ENCODE measurements at regions not wholly inside any gene's neighbourhood (a gene's known extent, or its start where the extent isn't known, plus 50 kb on each side); places are given as distances from the start of the nearest gene placed in this dataset.
"Not testable (repeated sequence)": the region's sequence is repeated elsewhere in the genome, so short reads cannot be mapped to it uniquely, and the experiment has no call there.

DNA sequence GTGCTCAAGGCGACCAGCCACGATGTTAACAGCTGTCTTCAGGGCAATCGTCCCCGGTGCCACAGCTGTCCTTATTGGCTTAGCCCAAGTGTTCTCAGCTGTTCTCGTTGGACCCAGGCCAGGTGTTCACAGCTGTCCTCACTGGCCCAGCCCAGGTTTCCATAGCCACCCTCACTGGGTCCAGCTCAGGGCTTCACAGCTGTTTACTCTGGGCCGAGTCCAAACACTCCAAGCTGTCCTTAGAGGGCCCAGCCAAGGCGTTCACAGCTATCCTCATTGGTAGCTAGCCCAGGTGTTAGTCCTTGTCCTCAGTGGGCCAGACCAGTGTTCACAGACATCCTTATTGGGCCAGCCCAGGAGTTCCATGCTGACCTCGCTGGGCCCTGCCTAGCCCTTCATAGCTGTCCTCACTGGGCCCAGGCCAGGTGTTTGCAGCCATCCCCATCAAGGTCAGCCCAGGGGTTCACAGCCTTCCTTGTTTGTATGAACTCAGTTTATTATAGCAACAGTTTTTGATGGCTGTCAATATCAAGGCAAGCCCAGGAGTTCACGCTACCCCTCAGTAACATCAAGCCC lies 106.0 kb upstream of the THOC3 start:
- not testable (repeated sequence) for H3K4me1 ChIP-seq (ENCODE audit: control insufficient read depth in 1 of 2, insufficient read depth in 1 of 2, low read depth in 1 of 2, low read length in 1 of 2); H3K36me3 ChIP-seq; H3K27me3 ChIP-seq; H3K4me3 ChIP-seq (ENCODE audit: low read depth in 1 of 2, low read length in 1 of 2); H3K9me3 ChIP-seq; H3K27ac ChIP-seq

- not testable (repeated sequence) for H3K9me3 ChIP-seq; H3K4me1 ChIP-seq (ENCODE audit: control insufficient read depth in 1 of 2, insufficient read depth in 1 of 2, low read depth in 1 of 2, low read length in 1 of 2); H3K27me3 ChIP-seq; H3K27ac ChIP-seq; H3K4me3 ChIP-seq (ENCODE audit: low read depth in 1 of 2, low read length in 1 of 2); H3K36me3 ChIP-seq
Observed at GRCh38 chr5:176083717-176084116, 115.6 kb upstream of the THOC3 start.

DNA sequence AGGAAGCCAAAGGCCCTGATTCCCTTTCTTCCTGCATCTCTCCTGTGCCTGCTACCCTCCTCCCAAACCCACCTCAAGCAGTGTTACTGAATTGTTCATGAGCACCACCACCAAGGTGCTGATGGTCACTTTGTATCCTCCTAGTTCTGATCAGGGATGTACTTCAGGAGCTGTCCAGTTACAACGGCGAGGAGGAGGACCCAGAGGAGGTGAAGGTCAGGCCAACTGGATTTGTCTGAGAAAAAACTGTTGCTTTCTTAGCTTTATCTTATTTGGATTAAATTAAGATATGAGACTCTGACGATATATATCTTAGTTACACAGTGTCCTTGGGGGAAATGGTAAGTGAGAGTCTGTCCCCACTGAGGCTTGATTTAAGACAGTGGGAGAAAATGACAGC lies 135.0 kb upstream of the THOC3 start:
- H3K4me1 ChIP-seq (ENCODE audit: control insufficient read depth in 1 of 2, insufficient read depth in 1 of 2, low read depth in 1 of 2, low read length in 1 of 2); H3K9me3 ChIP-seq; H3K27ac ChIP-seq; H3K27me3 ChIP-seq; H3K4me3 ChIP-seq (ENCODE audit: low read depth in 1 of 2, low read length in 1 of 2); H3K36me3 ChIP-seq: not testable (repeated sequence)

GRCh38 chr5:176112888-176113287 lies 125.3 kb upstream of the SIMC1 start:
- H3K9me3 ChIP-seq; H3K4me3 ChIP-seq (ENCODE audit: low read depth in 1 of 2, low read length in 1 of 2); H3K36me3 ChIP-seq; H3K4me1 ChIP-seq (ENCODE audit: control insufficient read depth in 1 of 2, insufficient read depth in 1 of 2, low read depth in 1 of 2, low read length in 1 of 2); H3K27ac ChIP-seq; H3K27me3 ChIP-seq: not testable (repeated sequence)

DNA sequence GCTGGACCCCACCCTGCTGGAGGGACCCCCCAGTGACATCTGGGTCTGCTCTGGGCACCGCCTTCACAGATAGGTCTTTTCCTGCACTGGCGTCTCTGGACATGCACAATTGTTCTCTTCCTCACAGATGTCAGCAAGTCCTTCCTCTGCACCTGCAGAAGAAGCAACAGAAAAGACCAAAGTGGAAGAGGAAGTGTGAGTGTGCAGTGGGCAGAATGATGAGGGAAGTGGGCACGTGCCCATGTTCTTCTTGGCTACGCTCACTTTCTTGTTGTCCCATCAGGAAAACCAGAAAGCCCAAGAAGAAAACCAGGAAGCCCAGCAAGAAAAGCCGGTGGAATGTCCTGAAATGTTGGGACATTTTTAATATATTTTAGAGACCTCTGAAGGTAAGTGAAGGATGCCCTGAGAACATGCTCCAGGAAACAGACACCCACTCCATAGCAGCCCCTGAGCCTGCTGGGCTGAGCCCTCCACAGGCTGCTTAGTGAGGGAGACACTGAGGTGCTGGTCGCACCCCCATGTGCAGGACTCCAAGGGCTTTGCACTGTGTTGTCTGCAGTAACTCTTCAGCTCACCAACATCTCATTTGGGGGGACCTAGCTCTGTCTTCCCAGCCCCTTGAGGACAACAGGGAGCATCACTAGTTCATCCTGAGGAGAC lies 124.4 kb upstream of the SIMC1 start:
- H3K27me3 ChIP-seq; H3K4me3 ChIP-seq (ENCODE audit: low read depth in 1 of 2, low read length in 1 of 2); H3K9me3 ChIP-seq; H3K4me1 ChIP-seq (ENCODE audit: control insufficient read depth in 1 of 2, insufficient read depth in 1 of 2, low read depth in 1 of 2, low read length in 1 of 2); H3K36me3 ChIP-seq; H3K27ac ChIP-seq: not testable (repeated sequence)

GRCh38 chr5:176114825-176115224 lies 123.4 kb upstream of the SIMC1 start:
- H3K4me3 ChIP-seq (ENCODE audit: low read depth in 1 of 2, low read length in 1 of 2); H3K27ac ChIP-seq; H3K4me1 ChIP-seq (ENCODE audit: control insufficient read depth in 1 of 2, insufficient read depth in 1 of 2, low read depth in 1 of 2, low read length in 1 of 2); H3K27me3 ChIP-seq; H3K36me3 ChIP-seq; H3K9me3 ChIP-seq: not testable (repeated sequence)

DNA sequence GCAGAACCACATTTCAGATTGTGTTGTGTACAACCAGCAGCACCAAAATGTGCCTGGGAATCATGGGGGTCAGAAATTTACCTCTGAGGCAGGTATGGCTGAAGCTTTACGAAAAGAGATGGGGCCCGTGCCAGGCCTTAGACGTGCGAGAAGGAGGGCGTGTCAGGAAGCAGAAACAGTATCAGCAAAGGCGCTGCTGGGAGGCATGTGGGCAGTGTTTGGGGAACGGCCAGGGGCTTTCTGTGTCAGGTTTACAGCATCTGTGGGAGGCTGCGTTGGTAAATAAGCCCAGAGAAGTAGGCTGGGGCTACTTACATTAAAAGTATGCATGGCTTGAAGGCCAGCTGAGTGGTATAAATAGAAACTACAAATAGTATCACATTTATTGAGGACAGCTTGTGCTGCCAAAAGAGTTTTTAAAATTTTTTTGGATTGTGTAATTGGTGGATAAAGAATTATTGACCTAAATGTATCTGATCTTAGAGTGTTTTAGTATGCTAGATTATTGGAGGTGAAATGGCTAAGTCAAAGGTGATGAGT lies 120.5 kb upstream of the SIMC1 start:
- not testable (repeated sequence) for H3K4me1 ChIP-seq (ENCODE audit: control insufficient read depth in 1 of 2, insufficient read depth in 1 of 2, low read depth in 1 of 2, low read length in 1 of 2); H3K27me3 ChIP-seq

DNA sequence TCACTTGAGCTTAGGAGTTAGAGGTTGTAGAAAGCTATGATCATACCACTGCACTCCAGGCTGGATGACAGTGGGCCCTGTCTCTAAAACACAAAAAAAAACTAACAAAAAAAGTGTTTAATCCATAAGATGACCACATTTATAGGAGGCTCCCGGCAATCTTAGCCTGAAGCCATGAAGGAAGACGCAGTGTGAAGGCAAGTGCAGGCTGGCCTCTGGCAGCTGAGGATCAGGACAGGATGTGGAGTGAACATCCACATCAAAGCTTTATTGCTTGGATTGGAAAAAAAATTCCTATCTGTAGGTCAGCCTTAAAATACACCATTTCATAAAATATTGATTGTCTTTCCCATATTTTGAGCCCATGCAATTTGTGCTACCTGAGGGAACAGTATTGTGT lies 115.9 kb upstream of the SIMC1 start:
- H3K4me3 ChIP-seq (ENCODE audit: low read depth in 1 of 2, low read length in 1 of 2); H3K27ac ChIP-seq; H3K9me3 ChIP-seq; H3K36me3 ChIP-seq; H3K4me1 ChIP-seq (ENCODE audit: control insufficient read depth in 1 of 2, insufficient read depth in 1 of 2, low read depth in 1 of 2, low read length in 1 of 2); H3K27me3 ChIP-seq: not testable (repeated sequence)

More for the DNA sequence above, 120.5 kb upstream of the SIMC1 start:
- H3K4me3 ChIP-seq (ENCODE audit: low read depth in 1 of 2, low read length in 1 of 2); H3K9me3 ChIP-seq; H3K27ac ChIP-seq; H3K36me3 ChIP-seq: not testable (repeated sequence)

- not testable (repeated sequence) for H3K27ac ChIP-seq; H3K4me1 ChIP-seq (ENCODE audit: control insufficient read depth in 1 of 2, insufficient read depth in 1 of 2, low read depth in 1 of 2, low read length in 1 of 2); H3K27me3 ChIP-seq; H3K4me3 ChIP-seq (ENCODE audit: low read depth in 1 of 2, low read length in 1 of 2); H3K36me3 ChIP-seq; H3K9me3 ChIP-seq
Observed at GRCh38 chr5:176124120-176124519, 114.1 kb upstream of the SIMC1 start.

DNA sequence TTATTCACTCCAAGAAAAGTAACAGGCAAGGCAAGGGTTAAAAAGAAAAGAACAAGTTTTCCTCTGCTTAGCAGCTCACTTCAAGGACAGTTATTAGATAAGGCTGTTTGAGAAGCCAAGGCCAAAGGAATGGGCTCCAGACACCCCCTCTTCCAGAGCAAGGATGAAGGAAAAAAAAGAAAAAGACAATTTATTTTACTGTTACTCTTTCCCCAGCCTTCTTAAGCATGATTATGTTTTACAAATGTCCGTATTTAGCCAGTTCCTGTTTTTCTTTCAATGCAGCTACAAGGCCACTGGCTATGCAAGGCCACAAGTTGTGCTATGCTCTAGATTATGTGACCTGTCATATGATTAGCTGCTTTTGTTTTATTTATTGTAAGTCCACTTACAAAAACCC lies 106.5 kb upstream of the SIMC1 start:
- no peaks in the 10 kb centered on the region for H3K4me1 ChIP-seq (ENCODE audit: control insufficient read depth in 1 of 2, insufficient read depth in 1 of 2, low read depth in 1 of 2, low read length in 1 of 2)
- no peaks in the 10 kb centered on the region for H3K9me3 ChIP-seq
- H3K36me3 ChIP-seq, result no peaks in the 10 kb centered on the region
- TF ChIP-seq CTCF (IDR thresholded peaks at IDR 0.05), result no peak
- H3K27me3 ChIP-seq, result peaks cover 59% of the 10 kb centered on the region
- no peak overlapping the region for H3K4me3 ChIP-seq (ENCODE audit: low read depth in 1 of 2, low read length in 1 of 2)
- H3K27ac ChIP-seq, result no peak overlapping the region

All from neutrophil (primary cell).